Stimulated activated CD4-positive, alpha-beta T cell treated with anti-CD3 and anti-CD28 coated beads, Interleukin-15, amount 100 ng/mL, for 24 hours (primary cell): ENCODE measurements at regions not wholly inside any gene's neighbourhood (a gene's known extent, or its start where the extent isn't known, plus 50 kb on each side); places are given as distances from the start of the nearest gene placed in this dataset.

Source experiments
- DNase-seq: peaks from one replicate; pipeline ENCODE4 v3.0.0-alpha.2; 2020

- no peak for DNase-seq
Observed at GRCh38 chr4:74653331-74654229, 140.7 kb downstream of the BTC start.

- DNase-seq = no peak
Observed at GRCh38 chr4:74654230-74654681, 140.1 kb downstream of the BTC start.

- DNase-seq = no peak
Observed at GRCh38 chr4:74656596-74656995, 137.7 kb downstream of the BTC start.

GRCh38 chr4:74658116-74658515 lies 136.2 kb downstream of the BTC start:
- no peak for DNase-seq

- no peak for DNase-seq
Observed at GRCh38 chr4:74659576-74660411, 134.5 kb downstream of the BTC start.

- DNase-seq = no peak
Observed at GRCh38 chr4:74660866-74661265, 133.5 kb downstream of the BTC start.

- no peak for DNase-seq
Observed at GRCh38 chr4:74661427-74662201, 132.7 kb downstream of the BTC start.

- no peak for DNase-seq
Observed at GRCh38 chr4:74663631-74664030, 130.7 kb downstream of the BTC start.

GRCh38 chr4:74665346-74665745 lies 129.0 kb downstream of the BTC start:
- DNase-seq = no peak

GRCh38 chr4:74665876-74666275 lies 128.4 kb downstream of the BTC start:
- DNase-seq = no peak

- no peak for DNase-seq
Observed at GRCh38 chr4:74667438-74667837, 126.9 kb downstream of the BTC start.

GRCh38 chr4:74667944-74668343 lies 126.4 kb downstream of the BTC start:
- DNase-seq = no peak

- DNase-seq = no peak
Observed at GRCh38 chr4:74669702-74670101, 124.6 kb downstream of the BTC start.

- no peak for DNase-seq
Observed at GRCh38 chr4:74670583-74670982, 123.7 kb downstream of the BTC start.

- peak; percentile 61 for DNase-seq
Observed at GRCh38 chr4:74671080-74671698, 123.1 kb downstream of the BTC start.

- no peak for DNase-seq
Observed at GRCh38 chr4:74674750-74675149, 119.6 kb downstream of the BTC start.

- DNase-seq = no peak
Observed at GRCh38 chr4:74675673-74676279, 118.5 kb downstream of the BTC start.

- no peak for DNase-seq
Observed at GRCh38 chr4:74682567-74683359, 111.6 kb downstream of the BTC start.

GRCh38 chr4:74692972-74693371 lies 101.4 kb downstream of the BTC start:
- DNase-seq = no peak
